ENCODE measurements at regions not wholly inside any gene's neighbourhood (a gene's known extent, or its start where the extent isn't known, plus 50 kb on each side); places are given as distances from the start of the nearest gene placed in this dataset.

- ChIA-PET SMC1A (ENCODE audit: uncharacterized antibody, unreplicated experiment) (no interaction called here), CTCF (no interaction called here), RAD21 (ENCODE audit: unreplicated experiment) (no interaction called here), POLR2A (no interaction called here)
- H3K4me3 ChIP-seq = no peak overlapping the region
- in situ Hi-C loops (cut with MboI) = no loop called here
- FAIRE-seq = no peak
- no peaks in the 10 kb centered on the region for H3K4me1 ChIP-seq (ENCODE audit: control insufficient read depth, insufficient read depth, low read length)
- no peak overlapping the region for H2AFZ ChIP-seq (ENCODE audit: control insufficient read depth, low read depth, low read length)
- H3K79me2 ChIP-seq (ENCODE audit: control insufficient read depth, insufficient read depth, low read length) = no peaks in the 10 kb centered on the region
- no TSS peak for BruUV-seq (replicated peaks)
- no peaks in the 10 kb centered on the region for H3K36me3 ChIP-seq (ENCODE audit: control insufficient read depth in 2 of 2, insufficient read depth in 2 of 2, low read length in 1 of 2)
- H3K27me3 ChIP-seq (replicated peaks in 1 of 2; ENCODE audit: control insufficient read depth in 2 of 2, insufficient read depth in 2 of 2, low read length in 1 of 2) = no peaks in the 10 kb centered on the region
- ATAC-seq = no peak
- intact Hi-C loops (cut with micrococcal nuclease; ENCODE audit: unreplicated experiment) = no loop called here
- no peaks in the 10 kb centered on the region; the same call in 2 of the 3 replicates for H3K9me3 ChIP-seq (replicated peaks; ENCODE audit: control insufficient read depth, insufficient read depth, low read length)
- DNase-seq (ENCODE audit: low read depth, low spot score) = no peak
- H3K9ac ChIP-seq (ENCODE audit: control insufficient read depth, insufficient read depth, low read length) = no peak overlapping the region
- no peaks in the 10 kb centered on the region for H4K20me1 ChIP-seq (ENCODE audit: control insufficient read depth, insufficient read depth)
- H3K27ac ChIP-seq (ENCODE audit: control insufficient read depth, insufficient read depth) = no peak overlapping the region
- no peak overlapping the region for H3K4me2 ChIP-seq (ENCODE audit: control insufficient read depth, insufficient read depth)
- TF ChIP-seq CUX1 (IDR thresholded peaks at IDR 0.05; ENCODE audit: insufficient replicate concordance, low read depth, low read length) = no peak
- TF ChIP-seq ZNF687 (IDR thresholded peaks at IDR 0.05) = no peak
- TF ChIP-seq CREM (IDR thresholded peaks at IDR 0.05; ENCODE audit: low read depth) = no peak
- TF ChIP-seq NFIC (IDR thresholded peaks at IDR 0.05; ENCODE audit: low read depth, low read length) = no peak
- TF ChIP-seq PML (IDR thresholded peaks at IDR 0.05; ENCODE audit: low read length) = no peak
- TF ChIP-seq MEF2A (IDR thresholded peaks at IDR 0.05; ENCODE audit: insufficient read depth, low read depth, low read length) = no peak
- TF ChIP-seq EP300 (IDR thresholded peaks at IDR 0.05; ENCODE audit: borderline replicate concordance in 1 of 2, control insufficient read depth in 1 of 2, low read depth in 2 of 2, low read length in 2 of 2) = no peak
- no peak for TF ChIP-seq ATF2 (IDR thresholded peaks at IDR 0.05; ENCODE audit: low read length)
- no peak for TF ChIP-seq ZZZ3 (IDR thresholded peaks at IDR 0.05; ENCODE audit: control insufficient read depth, insufficient read length, low read depth)
- TF ChIP-seq WRNIP1 (IDR thresholded peaks at IDR 0.05; ENCODE audit: borderline replicate concordance, low read depth, low read length) = no peak
Measured at GRCh38 chr2:126383800-126384199, 272.2 kb upstream of the GYPC start.

All from GM12878 (cell line).